ENCODE measurements at regions not wholly inside any gene's neighbourhood (a gene's known extent, or its start where the extent isn't known, plus 50 kb on each side); places are given as distances from the start of the nearest gene placed in this dataset.

GRCh38 chr15:70172124-70172523 is 74.4 kb upstream of the TLE3 start:
- no peak overlapping the region for H3K27ac ChIP-seq
- intact Hi-C loops (cut with DNase I), result no loop called here
- H3K27me3 ChIP-seq, result no peaks in the 10 kb centered on the region
- H3K36me3 ChIP-seq, result no peaks in the 10 kb centered on the region
- 95 to 100% (median 95%) methylated on average over 2 of the region's 2 CpGs for WGBS, 3 donors
- TF ChIP-seq POLR2A (IDR thresholded peaks at IDR 0.05), result no peak
- no peak overlapping the region for H3K4me3 ChIP-seq
- no peaks in the 10 kb centered on the region for H3K9me3 ChIP-seq
- no peaks in the 10 kb centered on the region for H3K4me1 ChIP-seq (ENCODE audit: insufficient read depth)
- DNase-seq, result no peak

- intact Hi-C loops (cut with DNase I), result no loop called here
- H3K4me3 ChIP-seq, result no peak overlapping the region
- 65 to 86% (median 67%) methylated on average over 10 of the region's 10 CpGs for WGBS, 3 donors
- no peaks in the 10 kb centered on the region for H3K9me3 ChIP-seq
- no peak for DNase-seq
- no peaks in the 10 kb centered on the region for H3K4me1 ChIP-seq (ENCODE audit: insufficient read depth)
- no peak for TF ChIP-seq CTCF (IDR thresholded peaks at IDR 0.05)
- TF ChIP-seq EP300 (IDR thresholded peaks at IDR 0.05), result no peak
- no peak for TF ChIP-seq POLR2A (IDR thresholded peaks at IDR 0.05)
- H3K36me3 ChIP-seq, result no peaks in the 10 kb centered on the region
- H3K27me3 ChIP-seq, result no peaks in the 10 kb centered on the region
- H3K27ac ChIP-seq, result no peak overlapping the region
Measured at GRCh38 chr15:70171256-70171886, 73.7 kb upstream of the TLE3 start.

- DNase-seq, result no peak
- H3K36me3 ChIP-seq, result no peaks in the 10 kb centered on the region
- no peak overlapping the region for H3K4me3 ChIP-seq
- intact Hi-C loops (cut with DNase I), result no loop called here
- H3K27ac ChIP-seq, result no peak overlapping the region
- H3K27me3 ChIP-seq, result no peaks in the 10 kb centered on the region
- no peak for TF ChIP-seq POLR2A (IDR thresholded peaks at IDR 0.05)
- no peak for TF ChIP-seq EP300 (IDR thresholded peaks at IDR 0.05)
- TF ChIP-seq CTCF (IDR thresholded peaks at IDR 0.05), result no peak
- H3K9me3 ChIP-seq, result no peaks in the 10 kb centered on the region
- WGBS, 3 donors, result 89 to 95% (median 94%) methylated on average over 10 of the region's 10 CpGs
- H3K4me1 ChIP-seq (ENCODE audit: insufficient read depth), result no peaks in the 10 kb centered on the region
Measured at GRCh38 chr15:70170096-70170699, 72.5 kb upstream of the TLE3 start.

- intact Hi-C loops (cut with DNase I), result no loop called here
- H3K27ac ChIP-seq, result no peak overlapping the region
Measured at GRCh38 chr15:70169147-70169546, 71.4 kb upstream of the TLE3 start.

More at GRCh38 chr15:70169147-70169546, 71.4 kb upstream of the TLE3 start:
- no peaks in the 10 kb centered on the region for H3K9me3 ChIP-seq
- H3K4me3 ChIP-seq, result no peak overlapping the region
- DNase-seq, result no peak
- no peaks in the 10 kb centered on the region for H3K27me3 ChIP-seq
- no peak for TF ChIP-seq POLR2A (IDR thresholded peaks at IDR 0.05)
- no peak for TF ChIP-seq EP300 (IDR thresholded peaks at IDR 0.05)
- no peak for TF ChIP-seq CTCF (IDR thresholded peaks at IDR 0.05)
- H3K4me1 ChIP-seq (ENCODE audit: insufficient read depth), result no peaks in the 10 kb centered on the region
- 92 to 96% (median 94%) methylated on average over 3 of the region's 3 CpGs for WGBS, 3 donors
- H3K36me3 ChIP-seq, result no peaks in the 10 kb centered on the region
